H1 (cell line): ENCODE measurements at regions not wholly inside any gene's neighbourhood (a gene's known extent, or its start where the extent isn't known, plus 50 kb on each side); places are given as distances from the start of the nearest gene placed in this dataset.

ENCODE experiments used
- CBX5 ChIP-seq: fragments of 300-800, 300-1000 bp; sonication (generic); IDR thresholded peaks from 2 replicates; pipeline ENCODE4 v1.7.1; 2016; ENCODE audit warnings: antibody characterized with exemption, low read length, low read depth
- EZH2 ChIP-seq: fragments of 200-600 bp; sonication (generic); IDR thresholded peaks from 2 replicates; pipeline ENCODE4 v1.7.1; 2012; ENCODE audit warnings: low read depth, mild to moderate bottlenecking, moderate library complexity, low read length, inconsistent platforms; ENCODE audit not compliant: severe bottlenecking
- JUN ChIP-seq: IDR thresholded peaks from 2 replicates; pipeline ENCODE4 v1.6.1; 2011; ENCODE audit warnings: low read depth, mild to moderate bottlenecking, improper control_type of control experiment, low read length
- JUND ChIP-seq: IDR thresholded peaks from 2 replicates; pipeline ENCODE4 v1.6.1; 2011; ENCODE audit warnings: mild to moderate bottlenecking, improper control_type of control experiment, low read length
- PHF8 ChIP-seq: fragments of 200-600 bp; sonication (generic); conservative IDR thresholded peaks from 2 replicates; pipeline ENCODE4 v1.7.1; 2012; ENCODE audit warnings: low read depth, mild to moderate bottlenecking, inconsistent platforms, low read length, moderate library complexity
- SUZ12 ChIP-seq: fragments of 200-600 bp; sonication (generic); IDR thresholded peaks from 2 replicates; pipeline ENCODE4 v1.6.1; 2012; ENCODE audit warnings: mild to moderate bottlenecking, inconsistent platforms, low read length, moderate library complexity, mixed read lengths
- TF ChIP-seq, protein P1 (sequence below): fragments of 300-600 bp; sonication (generic); IDR thresholded peaks from 2 replicates; pipeline ENCODE4 v1.7.1; 2012; ENCODE audit warnings: low read length, moderate library complexity, mild to moderate bottlenecking, inconsistent platforms; ENCODE audit not compliant: insufficient replicate concordance
- TF ChIP-seq, protein P2 (sequence below): IDR thresholded peaks from 2 replicates; pipeline ENCODE4 v1.6.1; 2012; ENCODE audit warnings: inconsistent platforms
- TF ChIP-seq, protein P3 (sequence below): IDR thresholded peaks from 2 replicates; pipeline ENCODE4 v1.6.1; 2011; ENCODE audit warnings: low read length, improper control_type of control experiment

DNA sequence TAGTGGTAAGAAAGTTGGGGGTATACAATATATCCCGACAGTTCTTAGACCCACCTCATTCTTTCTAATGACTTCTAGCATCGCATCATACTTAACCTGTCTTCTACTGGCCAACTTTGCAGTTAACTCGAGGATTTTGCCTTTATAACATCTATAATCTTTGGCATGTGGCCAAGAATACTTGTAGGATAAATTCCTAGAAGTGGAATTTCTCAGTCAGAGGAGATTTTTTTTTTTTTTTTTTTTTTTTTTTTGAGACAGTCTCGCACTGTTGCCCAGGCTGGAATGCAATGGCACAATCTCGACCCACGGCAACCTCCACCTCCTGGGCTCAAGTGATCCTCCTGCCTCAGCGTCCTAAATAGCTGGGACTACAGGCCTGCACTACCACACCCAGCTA lies 253.5 kb downstream of the MRTFB start (continued):
- TF ChIP-seq, protein P1, sequence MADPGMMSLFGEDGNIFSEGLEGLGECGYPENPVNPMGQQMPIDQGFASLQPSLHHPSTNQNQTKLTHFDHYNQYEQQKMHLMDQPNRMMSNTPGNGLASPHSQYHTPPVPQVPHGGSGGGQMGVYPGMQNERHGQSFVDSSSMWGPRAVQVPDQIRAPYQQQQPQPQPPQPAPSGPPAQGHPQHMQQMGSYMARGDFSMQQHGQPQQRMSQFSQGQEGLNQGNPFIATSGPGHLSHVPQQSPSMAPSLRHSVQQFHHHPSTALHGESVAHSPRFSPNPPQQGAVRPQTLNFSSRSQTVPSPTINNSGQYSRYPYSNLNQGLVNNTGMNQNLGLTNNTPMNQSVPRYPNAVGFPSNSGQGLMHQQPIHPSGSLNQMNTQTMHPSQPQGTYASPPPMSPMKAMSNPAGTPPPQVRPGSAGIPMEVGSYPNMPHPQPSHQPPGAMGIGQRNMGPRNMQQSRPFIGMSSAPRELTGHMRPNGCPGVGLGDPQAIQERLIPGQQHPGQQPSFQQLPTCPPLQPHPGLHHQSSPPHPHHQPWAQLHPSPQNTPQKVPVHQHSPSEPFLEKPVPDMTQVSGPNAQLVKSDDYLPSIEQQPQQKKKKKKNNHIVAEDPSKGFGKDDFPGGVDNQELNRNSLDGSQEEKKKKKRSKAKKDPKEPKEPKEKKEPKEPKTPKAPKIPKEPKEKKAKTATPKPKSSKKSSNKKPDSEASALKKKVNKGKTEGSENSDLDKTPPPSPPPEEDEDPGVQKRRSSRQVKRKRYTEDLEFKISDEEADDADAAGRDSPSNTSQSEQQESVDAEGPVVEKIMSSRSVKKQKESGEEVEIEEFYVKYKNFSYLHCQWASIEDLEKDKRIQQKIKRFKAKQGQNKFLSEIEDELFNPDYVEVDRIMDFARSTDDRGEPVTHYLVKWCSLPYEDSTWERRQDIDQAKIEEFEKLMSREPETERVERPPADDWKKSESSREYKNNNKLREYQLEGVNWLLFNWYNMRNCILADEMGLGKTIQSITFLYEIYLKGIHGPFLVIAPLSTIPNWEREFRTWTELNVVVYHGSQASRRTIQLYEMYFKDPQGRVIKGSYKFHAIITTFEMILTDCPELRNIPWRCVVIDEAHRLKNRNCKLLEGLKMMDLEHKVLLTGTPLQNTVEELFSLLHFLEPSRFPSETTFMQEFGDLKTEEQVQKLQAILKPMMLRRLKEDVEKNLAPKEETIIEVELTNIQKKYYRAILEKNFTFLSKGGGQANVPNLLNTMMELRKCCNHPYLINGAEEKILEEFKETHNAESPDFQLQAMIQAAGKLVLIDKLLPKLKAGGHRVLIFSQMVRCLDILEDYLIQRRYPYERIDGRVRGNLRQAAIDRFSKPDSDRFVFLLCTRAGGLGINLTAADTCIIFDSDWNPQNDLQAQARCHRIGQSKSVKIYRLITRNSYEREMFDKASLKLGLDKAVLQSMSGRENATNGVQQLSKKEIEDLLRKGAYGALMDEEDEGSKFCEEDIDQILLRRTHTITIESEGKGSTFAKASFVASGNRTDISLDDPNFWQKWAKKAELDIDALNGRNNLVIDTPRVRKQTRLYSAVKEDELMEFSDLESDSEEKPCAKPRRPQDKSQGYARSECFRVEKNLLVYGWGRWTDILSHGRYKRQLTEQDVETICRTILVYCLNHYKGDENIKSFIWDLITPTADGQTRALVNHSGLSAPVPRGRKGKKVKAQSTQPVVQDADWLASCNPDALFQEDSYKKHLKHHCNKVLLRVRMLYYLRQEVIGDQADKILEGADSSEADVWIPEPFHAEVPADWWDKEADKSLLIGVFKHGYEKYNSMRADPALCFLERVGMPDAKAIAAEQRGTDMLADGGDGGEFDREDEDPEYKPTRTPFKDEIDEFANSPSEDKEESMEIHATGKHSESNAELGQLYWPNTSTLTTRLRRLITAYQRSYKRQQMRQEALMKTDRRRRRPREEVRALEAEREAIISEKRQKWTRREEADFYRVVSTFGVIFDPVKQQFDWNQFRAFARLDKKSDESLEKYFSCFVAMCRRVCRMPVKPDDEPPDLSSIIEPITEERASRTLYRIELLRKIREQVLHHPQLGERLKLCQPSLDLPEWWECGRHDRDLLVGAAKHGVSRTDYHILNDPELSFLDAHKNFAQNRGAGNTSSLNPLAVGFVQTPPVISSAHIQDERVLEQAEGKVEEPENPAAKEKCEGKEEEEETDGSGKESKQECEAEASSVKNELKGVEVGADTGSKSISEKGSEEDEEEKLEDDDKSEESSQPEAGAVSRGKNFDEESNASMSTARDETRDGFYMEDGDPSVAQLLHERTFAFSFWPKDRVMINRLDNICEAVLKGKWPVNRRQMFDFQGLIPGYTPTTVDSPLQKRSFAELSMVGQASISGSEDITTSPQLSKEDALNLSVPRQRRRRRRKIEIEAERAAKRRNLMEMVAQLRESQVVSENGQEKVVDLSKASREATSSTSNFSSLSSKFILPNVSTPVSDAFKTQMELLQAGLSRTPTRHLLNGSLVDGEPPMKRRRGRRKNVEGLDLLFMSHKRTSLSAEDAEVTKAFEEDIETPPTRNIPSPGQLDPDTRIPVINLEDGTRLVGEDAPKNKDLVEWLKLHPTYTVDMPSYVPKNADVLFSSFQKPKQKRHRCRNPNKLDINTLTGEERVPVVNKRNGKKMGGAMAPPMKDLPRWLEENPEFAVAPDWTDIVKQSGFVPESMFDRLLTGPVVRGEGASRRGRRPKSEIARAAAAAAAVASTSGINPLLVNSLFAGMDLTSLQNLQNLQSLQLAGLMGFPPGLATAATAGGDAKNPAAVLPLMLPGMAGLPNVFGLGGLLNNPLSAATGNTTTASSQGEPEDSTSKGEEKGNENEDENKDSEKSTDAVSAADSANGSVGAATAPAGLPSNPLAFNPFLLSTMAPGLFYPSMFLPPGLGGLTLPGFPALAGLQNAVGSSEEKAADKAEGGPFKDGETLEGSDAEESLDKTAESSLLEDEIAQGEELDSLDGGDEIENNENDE = no peak
- TF ChIP-seq, protein P2, sequence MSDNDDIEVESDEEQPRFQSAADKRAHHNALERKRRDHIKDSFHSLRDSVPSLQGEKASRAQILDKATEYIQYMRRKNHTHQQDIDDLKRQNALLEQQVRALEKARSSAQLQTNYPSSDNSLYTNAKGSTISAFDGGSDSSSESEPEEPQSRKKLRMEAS = no peak
- no peak for TF ChIP-seq CBX5
- TF ChIP-seq, protein P3, sequence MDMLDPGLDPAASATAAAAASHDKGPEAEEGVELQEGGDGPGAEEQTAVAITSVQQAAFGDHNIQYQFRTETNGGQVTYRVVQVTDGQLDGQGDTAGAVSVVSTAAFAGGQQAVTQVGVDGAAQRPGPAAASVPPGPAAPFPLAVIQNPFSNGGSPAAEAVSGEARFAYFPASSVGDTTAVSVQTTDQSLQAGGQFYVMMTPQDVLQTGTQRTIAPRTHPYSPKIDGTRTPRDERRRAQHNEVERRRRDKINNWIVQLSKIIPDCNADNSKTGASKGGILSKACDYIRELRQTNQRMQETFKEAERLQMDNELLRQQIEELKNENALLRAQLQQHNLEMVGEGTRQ = no peak
- no peak for TF ChIP-seq JUN
- no peak for TF ChIP-seq SUZ12
- no peak for TF ChIP-seq EZH2
- no peak for TF ChIP-seq PHF8
- no peak for TF ChIP-seq JUND
